ENCODE measurements at regions not wholly inside any gene's neighbourhood (a gene's known extent, or its start where the extent isn't known, plus 50 kb on each side); places are given as distances from the start of the nearest gene placed in this dataset.

- TF ChIP-seq ZNF639 (tag by site-specific recombination; IDR thresholded peaks at IDR 0.05) (no peak), ZNF521 (tag by site-specific recombination; IDR thresholded peaks at IDR 0.05) (no peak), ZNF350 (tag by site-specific recombination; IDR thresholded peaks at IDR 0.05) (no peak), ZNF140 (tag by site-specific recombination; IDR thresholded peaks at IDR 0.05) (no peak), ZNF513 (tag by site-specific recombination; IDR thresholded peaks at IDR 0.05) (no peak)
Measured at GRCh38 chr11:33594188-33594587, 106.4 kb downstream of the C11orf91 start (continued).

GRCh38 chr11:33590441-33590840 is 110.2 kb downstream of the C11orf91 start:
- ChIA-PET POLR2A (no interaction called here), CTCF (no interaction called here)
- H3K36me3 ChIP-seq (ENCODE audit: control insufficient read depth in 2 of 2, insufficient read depth in 1 of 2, low read length in 2 of 2): no peaks in the 10 kb centered on the region
- no peak for TF ChIP-seq SALL2 (tag by site-specific recombination; IDR thresholded peaks at IDR 0.05; ENCODE audit: borderline replicate concordance)
- TF ChIP-seq ZSCAN18 (tag by site-specific recombination; IDR thresholded peaks at IDR 0.05): no peak
- TF ChIP-seq ZNF513 (tag by site-specific recombination; IDR thresholded peaks at IDR 0.05): no peak
- TF ChIP-seq KLF16 (tag by site-specific recombination; IDR thresholded peaks at IDR 0.05): no peak
- TF ChIP-seq ATF2 (tag by site-specific recombination; IDR thresholded peaks at IDR 0.05; ENCODE audit: low read depth): no peak
- no peak for TF ChIP-seq ZNF169 (tag by site-specific recombination; IDR thresholded peaks at IDR 0.05)
- no peak for TF ChIP-seq ZNF768 (tag by site-specific recombination; IDR thresholded peaks at IDR 0.05)
- no peak for TF ChIP-seq ZNF211 (tag by site-specific recombination; IDR thresholded peaks at IDR 0.05; ENCODE audit: low read depth)
- TF ChIP-seq ZNF747 (tag by site-specific recombination; IDR thresholded peaks at IDR 0.05): no peak
- TF ChIP-seq ZNF239 (tag by site-specific recombination; IDR thresholded peaks at IDR 0.05): no peak
- no peak for TF ChIP-seq ZNF514 (tag by site-specific recombination; IDR thresholded peaks at IDR 0.05)
- TF ChIP-seq ZNF426 (tag by site-specific recombination; IDR thresholded peaks at IDR 0.05): no peak
- TF ChIP-seq SCRT2 (tag by site-specific recombination; IDR thresholded peaks at IDR 0.05): no peak
- no peak for TF ChIP-seq ZBTB11 (tag by site-specific recombination; conservative IDR thresholded peaks at IDR 0.05; ENCODE audit: low read depth)
- no peak for TF ChIP-seq ZNF654 (tag by site-specific recombination; IDR thresholded peaks at IDR 0.05; ENCODE audit: low read depth)
- no peak overlapping the region for H3K27ac ChIP-seq (ENCODE audit: extremely low read depth, low read depth, low read length)
- H3K9me3 ChIP-seq (ENCODE audit: control insufficient read depth, insufficient read depth, low read depth, low read length): no peaks in the 10 kb centered on the region
- no peaks in the 10 kb centered on the region for H3K4me1 ChIP-seq (ENCODE audit: control insufficient read depth, insufficient read depth, low read length)
- H3K4me3 ChIP-seq (ENCODE audit: low read depth, low read length): no peak overlapping the region

Measured in HEK293 (cell line).